GM23338 (cell line): ENCODE measurements at regions not wholly inside any gene's neighbourhood (a gene's known extent, or its start where the extent isn't known, plus 50 kb on each side); places are given as distances from the start of the nearest gene placed in this dataset.

ENCODE experiments used
- ATAC-seq: fragments of 200-7000 bp; cut with Tn5 transposase; 3 replicates; pipeline ENCODE4 v1.9.1; 2020
- DNase-seq: peaks from one replicate; pipeline ENCODE4 v3.0.0-alpha.2; 2015; ENCODE audit warnings: low spot score
- H2AFZ ChIP-seq: fragments of 200-600 bp; sonication (generic); 2 replicates; pipeline ENCODE4 v1.8.0; 2016; ENCODE audit warnings: antibody characterized with exemption, mild to moderate bottlenecking, moderate library complexity
- H3F3A ChIP-seq: fragments of 200-600 bp; sonication (generic); replicated peaks from 2 replicates; pipeline ENCODE4 v1.8.0; 2017; ENCODE audit warnings: antibody characterized with exemption, mixed run types, low read depth
- H3K27ac ChIP-seq: fragments of 200-600 bp; sonication (generic); 2 replicates; pipeline ENCODE4 v1.6.1; 2016; ENCODE audit warnings: low read depth
- H3K27me3 ChIP-seq: fragments of 200-600 bp; sonication (generic); 2 replicates; pipeline ENCODE4 v1.8.0; 2016; ENCODE audit warnings: mild to moderate bottlenecking, mixed run types, moderate library complexity; ENCODE audit not compliant: insufficient read depth
- H3K36me3 ChIP-seq: fragments of 200-600 bp; sonication (generic); 2 replicates; pipeline ENCODE4 v1.8.0; 2016; ENCODE audit warnings: mild to moderate bottlenecking; ENCODE audit not compliant: insufficient read depth
- H3K4me1 ChIP-seq: fragments of 200-600 bp; sonication (generic); 2 replicates; pipeline ENCODE4 v1.8.0; 2016; ENCODE audit warnings: mild to moderate bottlenecking, moderate library complexity; ENCODE audit not compliant: insufficient read depth
- H3K4me2 ChIP-seq: fragments of 200-600 bp; sonication (generic); 2 replicates; pipeline ENCODE4 v1.7.1; 2017; ENCODE audit warnings: mixed run types
- H3K4me3 ChIP-seq: fragments of 200-600 bp; sonication (generic); 2 replicates; pipeline ENCODE4 v1.6.1; 2016; ENCODE audit warnings: mixed run types
- H3K79me2 ChIP-seq: fragments of 200-600 bp; sonication (generic); replicated peaks from 2 replicates; pipeline ENCODE4 v1.8.0; 2017; ENCODE audit warnings: mild to moderate bottlenecking; ENCODE audit not compliant: insufficient read depth
- H3K9me2 ChIP-seq: fragments of 200-600 bp; sonication (generic); 2 replicates; pipeline ENCODE4 v1.8.0; 2017; ENCODE audit not compliant: insufficient read depth
- H4K20me1 ChIP-seq: fragments of 200-600 bp; sonication (generic); replicated peaks from 2 replicates; pipeline ENCODE4 v1.8.0; 2017; ENCODE audit warnings: mild to moderate bottlenecking; ENCODE audit not compliant: insufficient read depth
- H3K27ac Mint-ChIP-seq: 2 replicates; pipeline ENCODE4 v1.8.0; 2020; ENCODE audit warnings: inconsistent platforms, mild to moderate bottlenecking, moderate library complexity, mixed read lengths
- H3K27me3 Mint-ChIP-seq: 3 replicates; pipeline ENCODE4 v1.8.0; 2022; ENCODE audit warnings: low read depth, mild to moderate bottlenecking, moderate library complexity, mixed read lengths, inconsistent platforms; ENCODE audit not compliant: insufficient read depth, poor library complexity
- H3K36me3 Mint-ChIP-seq: 3 replicates; pipeline ENCODE4 v1.8.0; 2021; ENCODE audit warnings: low read depth, mild to moderate bottlenecking, inconsistent platforms, moderate library complexity, mixed read lengths
- H3K4me1 Mint-ChIP-seq: 3 replicates; pipeline ENCODE4 v1.8.0; 2020; ENCODE audit warnings: mild to moderate bottlenecking, inconsistent platforms, mixed read lengths
- H3K4me3 Mint-ChIP-seq: 3 replicates; pipeline ENCODE4 v1.8.0; 2021; ENCODE audit warnings: moderate library complexity, mild to moderate bottlenecking, inconsistent platforms, mixed read lengths
- H3K9me3 Mint-ChIP-seq: 3 replicates; pipeline ENCODE4 v1.8.0; 2020; ENCODE audit warnings: moderate library complexity, mild to moderate bottlenecking, inconsistent platforms, mixed read lengths
- CREB1 ChIP-seq: fragments of 250-450 bp; sonication (Bioruptor Pico); IDR thresholded peaks from 2 replicates; pipeline ENCODE4 v1.5.0; 2020; ENCODE audit warnings: low read depth, mild to moderate bottlenecking, moderate library complexity
- ETS1 ChIP-seq: IDR thresholded peaks from 2 replicates; pipeline ENCODE4 v1.6.1; 2016; ENCODE audit warnings: antibody characterized with exemption
- JUNB ChIP-seq: IDR thresholded peaks from one replicate; pipeline ENCODE4 v1.6.1; 2016; ENCODE audit warnings: antibody characterized with exemption; ENCODE audit not compliant: unreplicated experiment
- REST ChIP-seq: IDR thresholded peaks from one replicate; pipeline ENCODE4 v1.6.1; 2018; ENCODE audit warnings: antibody characterized with exemption; ENCODE audit not compliant: unreplicated experiment
- STAT1 ChIP-seq: IDR thresholded peaks from one replicate; pipeline ENCODE4 v1.6.1; 2016; ENCODE audit warnings: antibody characterized with exemption; ENCODE audit not compliant: unreplicated experiment
- ZNF114 ChIP-seq: fragments of 250-450 bp; sonication (Bioruptor Pico); IDR thresholded peaks from 2 replicates; pipeline ENCODE4 v1.5.0; 2020; ENCODE audit warnings: mild to moderate bottlenecking, moderate library complexity
- ZNF331 ChIP-seq: fragments of 250-450 bp; sonication (Bioruptor Pico); IDR thresholded peaks from 2 replicates; pipeline ENCODE4 v1.5.0; 2020; ENCODE audit warnings: low read depth, mild to moderate bottlenecking, moderate library complexity
- TF ChIP-seq, protein P1 (sequence below): fragments of 250-450 bp; sonication (Bioruptor Pico); IDR thresholded peaks from 2 replicates; pipeline ENCODE4 v1.5.0; 2020; ENCODE audit warnings: mild to moderate bottlenecking, moderate library complexity

DNA sequence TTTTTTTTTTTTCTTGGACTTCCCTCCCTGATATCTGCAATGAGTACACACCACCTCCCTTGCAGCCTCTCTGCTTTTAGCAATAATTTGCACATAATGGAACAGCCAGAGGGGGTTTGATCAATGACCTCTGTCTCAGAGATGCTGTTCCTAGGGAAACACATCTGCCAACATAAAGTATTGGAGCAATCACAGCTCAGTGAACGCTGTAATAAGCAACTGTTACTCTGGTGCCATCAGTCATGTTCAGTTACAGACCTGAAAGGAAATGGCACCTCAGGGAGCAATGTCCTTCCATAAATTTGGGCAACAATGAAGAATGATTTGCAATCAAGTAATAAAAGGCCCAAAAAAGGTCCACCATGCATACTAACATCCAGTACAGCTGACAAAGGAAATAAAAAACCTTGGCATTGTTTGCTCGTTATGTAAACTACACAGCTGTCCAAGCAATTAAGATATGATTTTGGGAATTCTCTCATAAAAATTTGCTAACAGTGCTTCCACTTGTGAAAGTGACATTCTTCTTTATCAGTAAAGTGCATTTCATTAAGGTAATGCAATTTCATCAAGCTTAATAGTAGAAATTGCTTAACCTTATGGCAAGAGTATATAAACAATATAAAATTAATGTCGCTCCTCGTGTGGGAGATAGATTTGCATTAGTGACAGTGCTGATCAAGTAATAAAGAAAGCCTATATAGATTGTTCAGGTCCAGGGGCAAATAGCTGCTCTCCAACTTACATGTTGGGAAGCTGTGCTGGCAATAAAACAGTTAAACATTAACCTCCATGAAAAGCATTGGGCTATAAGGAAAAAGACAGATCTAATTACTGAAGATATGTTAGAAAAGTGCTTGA is 167.8 kb downstream of the RASEF start:
- peaks cover 62% of the 10 kb centered on the region for H3K9me2 ChIP-seq
- DNase-seq, result no peak
- no peak overlapping the region for H3K4me2 ChIP-seq
- no peak for TF ChIP-seq CREB1 (CRISPR knock-in tag)
- TF ChIP-seq JUNB, result no peak
- TF ChIP-seq ZNF331 (CRISPR knock-in tag), result no peak
- TF ChIP-seq ETS1, result no peak
- TF ChIP-seq ZNF114 (CRISPR knock-in tag), result no peak
- TF ChIP-seq STAT1, result no peak
- TF ChIP-seq, protein P1, sequence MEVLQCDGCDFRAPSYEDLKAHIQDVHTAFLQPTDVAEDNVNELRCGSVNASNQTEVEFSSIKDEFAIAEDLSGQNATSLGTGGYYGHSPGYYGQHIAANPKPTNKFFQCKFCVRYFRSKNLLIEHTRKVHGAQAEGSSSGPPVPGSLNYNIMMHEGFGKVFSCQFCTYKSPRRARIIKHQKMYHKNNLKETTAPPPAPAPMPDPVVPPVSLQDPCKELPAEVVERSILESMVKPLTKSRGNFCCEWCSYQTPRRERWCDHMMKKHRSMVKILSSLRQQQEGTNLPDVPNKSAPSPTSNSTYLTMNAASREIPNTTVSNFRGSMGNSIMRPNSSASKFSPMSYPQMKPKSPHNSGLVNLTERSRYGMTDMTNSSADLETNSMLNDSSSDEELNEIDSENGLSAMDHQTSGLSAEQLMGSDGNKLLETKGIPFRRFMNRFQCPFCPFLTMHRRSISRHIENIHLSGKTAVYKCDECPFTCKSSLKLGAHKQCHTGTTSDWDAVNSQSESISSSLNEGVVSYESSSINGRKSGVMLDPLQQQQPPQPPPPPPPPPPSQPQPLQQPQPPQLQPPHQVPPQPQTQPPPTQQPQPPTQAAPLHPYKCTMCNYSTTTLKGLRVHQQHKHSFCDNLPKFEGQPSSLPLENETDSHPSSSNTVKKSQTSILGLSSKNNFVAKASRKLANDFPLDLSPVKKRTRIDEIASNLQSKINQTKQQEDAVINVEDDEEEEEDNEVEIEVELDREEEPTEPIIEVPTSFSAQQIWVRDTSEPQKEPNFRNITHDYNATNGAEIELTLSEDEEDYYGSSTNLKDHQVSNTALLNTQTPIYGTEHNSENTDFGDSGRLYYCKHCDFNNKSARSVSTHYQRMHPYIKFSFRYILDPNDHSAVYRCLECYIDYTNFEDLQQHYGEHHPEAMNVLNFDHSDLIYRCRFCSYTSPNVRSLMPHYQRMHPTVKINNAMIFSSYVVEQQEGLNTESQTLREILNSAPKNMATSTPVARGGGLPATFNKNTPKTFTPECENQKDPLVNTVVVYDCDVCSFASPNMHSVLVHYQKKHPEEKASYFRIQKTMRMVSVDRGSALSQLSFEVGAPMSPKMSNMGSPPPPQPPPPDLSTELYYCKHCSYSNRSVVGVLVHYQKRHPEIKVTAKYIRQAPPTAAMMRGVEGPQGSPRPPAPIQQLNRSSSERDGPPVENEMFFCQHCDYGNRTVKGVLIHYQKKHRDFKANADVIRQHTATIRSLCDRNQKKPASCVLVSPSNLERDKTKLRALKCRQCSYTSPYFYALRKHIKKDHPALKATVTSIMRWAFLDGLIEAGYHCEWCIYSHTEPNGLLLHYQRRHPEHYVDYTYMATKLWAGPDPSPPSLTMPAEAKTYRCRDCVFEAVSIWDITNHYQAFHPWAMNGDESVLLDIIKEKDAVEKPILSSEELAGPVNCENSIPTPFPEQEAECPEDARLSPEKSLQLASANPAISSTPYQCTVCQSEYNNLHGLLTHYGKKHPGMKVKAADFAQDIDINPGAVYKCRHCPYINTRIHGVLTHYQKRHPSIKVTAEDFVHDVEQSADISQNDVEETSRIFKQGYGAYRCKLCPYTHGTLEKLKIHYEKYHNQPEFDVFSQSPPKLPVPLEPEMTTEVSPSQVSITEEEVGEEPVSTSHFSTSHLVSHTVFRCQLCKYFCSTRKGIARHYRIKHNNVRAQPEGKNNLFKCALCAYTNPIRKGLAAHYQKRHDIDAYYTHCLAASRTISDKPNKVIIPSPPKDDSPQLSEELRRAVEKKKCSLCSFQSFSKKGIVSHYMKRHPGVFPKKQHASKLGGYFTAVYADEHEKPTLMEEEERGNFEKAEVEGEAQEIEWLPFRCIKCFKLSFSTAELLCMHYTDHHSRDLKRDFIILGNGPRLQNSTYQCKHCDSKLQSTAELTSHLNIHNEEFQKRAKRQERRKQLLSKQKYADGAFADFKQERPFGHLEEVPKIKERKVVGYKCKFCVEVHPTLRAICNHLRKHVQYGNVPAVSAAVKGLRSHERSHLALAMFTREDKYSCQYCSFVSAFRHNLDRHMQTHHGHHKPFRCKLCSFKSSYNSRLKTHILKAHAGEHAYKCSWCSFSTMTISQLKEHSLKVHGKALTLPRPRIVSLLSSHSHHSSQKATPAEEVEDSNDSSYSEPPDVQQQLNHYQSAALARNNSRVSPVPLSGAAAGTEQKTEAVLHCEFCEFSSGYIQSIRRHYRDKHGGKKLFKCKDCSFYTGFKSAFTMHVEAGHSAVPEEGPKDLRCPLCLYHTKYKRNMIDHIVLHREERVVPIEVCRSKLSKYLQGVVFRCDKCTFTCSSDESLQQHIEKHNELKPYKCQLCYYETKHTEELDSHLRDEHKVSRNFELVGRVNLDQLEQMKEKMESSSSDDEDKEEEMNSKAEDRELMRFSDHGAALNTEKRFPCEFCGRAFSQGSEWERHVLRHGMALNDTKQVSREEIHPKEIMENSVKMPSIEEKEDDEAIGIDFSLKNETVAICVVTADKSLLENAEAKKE (CRISPR knock-in tag), result no peak
- no peak for TF ChIP-seq REST
- Mint-ChIP-seq H3K4me1 (peaks cover 11% of the 10 kb centered on the region), H3K27ac (no peak overlapping the region), H3K36me3 (peaks cover 17% of the 10 kb centered on the region; the same call in 2 of the 3 replicates), H3K4me3 (no peak overlapping the region), H3K9me3 (peaks cover 10% of the 10 kb centered on the region; the same call in 2 of the 3 replicates), H3K27me3 (no peaks in the 10 kb centered on the region)
- no peak for ATAC-seq
- H3K4me1 ChIP-seq, result peaks cover 18% of the 10 kb centered on the region
- H3K36me3 ChIP-seq, result no peaks in the 10 kb centered on the region; the same call in none of the 2 replicates
- no peaks in the 10 kb centered on the region for H3K79me2 ChIP-seq
- H2AFZ ChIP-seq, result no peak overlapping the region
- no peak overlapping the region for H3K27ac ChIP-seq
- no peaks in the 10 kb centered on the region for H3K27me3 ChIP-seq
- H4K20me1 ChIP-seq, result no peaks in the 10 kb centered on the region
- H3K4me3 ChIP-seq, result no peak overlapping the region
- 0 out of 2 replicates have a peak, but pooled peaks cover 3% of the 10 kb centered on the region for H3F3A ChIP-seq
